GM12878 (cell line): ENCODE measurements at regions not wholly inside any gene's neighbourhood (a gene's known extent, or its start where the extent isn't known, plus 50 kb on each side); places are given as distances from the start of the nearest gene placed in this dataset.

Experiments
- ATAC-seq: fragments of 200-7000 bp; cut with Tn5 transposase; 3 replicates; pipeline ENCODE4 v1.9.1; 2020; ENCODE audit warnings: mild to moderate bottlenecking, moderate library complexity
- BruUV-seq: library from RNA; stranded (reverse); fragments of 400-500 nt; replicated peaks from 2 replicates; lab custom pipeline; 2021; lab: Mats Ljungman, UMichigan
- CTCF ChIA-PET: fragments of 300-600 bp; sonication (Branson Sonifier 250); formaldehyde crosslinking; extraction: SDS; loops from one replicate; lab custom pipeline; 2021; ENCODE audit warnings: inconsistent platforms; lab: Yijun Ruan, JAX
- POLR2A ChIA-PET: fragments of 350-600 bp; formaldehyde crosslinking; extraction: SDS; loops from one replicate; lab custom pipeline; 2021; ENCODE audit warnings: inconsistent platforms; lab: Charles Lee
- RAD21 ChIA-PET: fragments of 300-600 bp; sonication (Branson Sonifier 250); formaldehyde crosslinking; loops from one replicate; lab custom pipeline; 2023; ENCODE audit warnings: antibody characterized with exemption; ENCODE audit not compliant: unreplicated experiment; lab: Charles Lee
- SMC1A ChIA-PET: fragments of 300-600 bp; sonication (Branson Sonifier 250); formaldehyde crosslinking; loops from one replicate; lab custom pipeline; 2023; ENCODE audit not compliant: unreplicated experiment, uncharacterized antibody; lab: Charles Lee
- DNase-seq: peaks from one replicate; pipeline ENCODE4 v3.0.0-alpha.2; 2011; ENCODE audit warnings: low read depth, low spot score
- FAIRE-seq: peaks from 3 replicates; lab custom pipeline; 2011; peaks lifted over from hg19 to GRCh38; lab: Jason Lieb, UNC
- H2AFZ ChIP-seq: 2 replicates; pipeline ENCODE4 v1.6.0; 2011; ENCODE audit warnings: low read depth, low read length, control low read depth; ENCODE audit not compliant: control insufficient read depth
- H3K27ac ChIP-seq: 2 replicates; pipeline ENCODE4 v1.5.1; 2011; ENCODE audit warnings: control low read depth; ENCODE audit not compliant: control insufficient read depth, insufficient read depth
- H3K27me3 ChIP-seq, 2 experiments: replicated peaks in 1 of 2; 2 replicates each; pipeline versions ENCODE4 v1.6.0 to v1.6.1; 2011; ENCODE audit warnings: low read length in 1 of 2; ENCODE audit not compliant: control insufficient read depth in 2 of 2, insufficient read depth in 2 of 2
- H3K36me3 ChIP-seq, 2 experiments: 2 replicates each; pipeline ENCODE4 v1.5.1; 2011; ENCODE audit warnings: low read length in 1 of 2; ENCODE audit not compliant: control insufficient read depth in 2 of 2, insufficient read depth in 2 of 2
- H3K4me1 ChIP-seq: 2 replicates; pipeline ENCODE4 v1.6.1; 2011; ENCODE audit warnings: mild to moderate bottlenecking, low read length, moderate library complexity, mixed read lengths; ENCODE audit not compliant: control insufficient read depth, insufficient read depth
- H3K4me2 ChIP-seq: 2 replicates; pipeline ENCODE4 v1.6.0; 2011; ENCODE audit warnings: control low read depth; ENCODE audit not compliant: control insufficient read depth, insufficient read depth
- H3K4me3 ChIP-seq: fragments of 200-600 bp; sonication (generic); 2 replicates; pipeline ENCODE4 v1.5.1; 2016
- H3K79me2 ChIP-seq: 2 replicates; pipeline ENCODE4 v1.6.0; 2011; ENCODE audit warnings: low read length; ENCODE audit not compliant: control insufficient read depth, insufficient read depth
- H3K9ac ChIP-seq: 2 replicates; pipeline ENCODE4 v1.8.0; 2011; ENCODE audit warnings: low read length, control low read depth, mixed read lengths; ENCODE audit not compliant: control insufficient read depth, insufficient read depth
- H3K9me3 ChIP-seq: replicated peaks from 3 replicates; pipeline ENCODE4 v1.5.1; 2011; ENCODE audit warnings: mild to moderate bottlenecking, low read length; ENCODE audit not compliant: control insufficient read depth, insufficient read depth
- H4K20me1 ChIP-seq: 2 replicates; pipeline ENCODE4 v1.6.0; 2011; ENCODE audit not compliant: control insufficient read depth, insufficient read depth
- ASH2L ChIP-seq: fragments of 300-600, 200-600 bp; sonication (generic); IDR thresholded peaks from 2 replicates; pipeline ENCODE4 v1.6.1; 2017; ENCODE audit warnings: low read depth, mild to moderate bottlenecking, borderline replicate concordance
- CHD2 ChIP-seq: IDR thresholded peaks from 2 replicates; pipeline ENCODE4 v1.6.1; 2011; ENCODE audit warnings: low read depth, low read length, improper control_type of control experiment, borderline replicate concordance
- EED ChIP-seq: sonication (generic); IDR thresholded peaks from 2 replicates; pipeline ENCODE4 v1.6.1; 2016; ENCODE audit warnings: antibody characterized with exemption, low read depth
- EP300 ChIP-seq, 2 experiments: fragments of 150-350 bp in 1 of 2; IDR thresholded peaks; 2 replicates each; pipeline ENCODE4 v1.6.1; 2011 to 2012; ENCODE audit warnings: low read depth in 2 of 2, low read length in 2 of 2, borderline replicate concordance in 1 of 2, improper control_type of control experiment in 1 of 2, inconsistent platforms in 1 of 2; ENCODE audit not compliant: control insufficient read depth in 1 of 2
- IKZF1 ChIP-seq: fragments of 450-650 bp; conservative IDR thresholded peaks from 2 replicates; pipeline ENCODE4 v1.6.1; 2017; ENCODE audit warnings: antibody characterized with exemption, mild to moderate bottlenecking
- MXI1 ChIP-seq: fragments of 150-350 bp; IDR thresholded peaks from 2 replicates; pipeline ENCODE4 v1.6.1; 2011; ENCODE audit warnings: low read depth, mild to moderate bottlenecking, inconsistent platforms, low read length, improper control_type of control experiment
- NFYA ChIP-seq: IDR thresholded peaks from 2 replicates; pipeline ENCODE4 v1.6.1; 2011; ENCODE audit warnings: low read depth, mild to moderate bottlenecking, low read length, improper control_type of control experiment, borderline replicate concordance
- NRF1 ChIP-seq: conservative IDR thresholded peaks from 2 replicates; pipeline ENCODE4 v1.6.1; 2011; ENCODE audit warnings: mild to moderate bottlenecking, low read depth, low read length, improper control_type of control experiment
- SP1 ChIP-seq: IDR thresholded peaks from one replicate; pipeline ENCODE4 v1.6.1; 2011; ENCODE audit warnings: low read depth, low read length
- SUPT20H ChIP-seq: IDR thresholded peaks from 2 replicates; pipeline ENCODE4 v1.6.1; 2011; ENCODE audit warnings: low read depth, mild to moderate bottlenecking, low read length, moderate library complexity, borderline replicate concordance; ENCODE audit not compliant: control insufficient read depth
- SUZ12 ChIP-seq: fragments of 200-600 bp; sonication (generic); IDR thresholded peaks from one replicate; pipeline ENCODE4 v1.6.1; 2018; ENCODE audit warnings: antibody characterized with exemption, mild to moderate bottlenecking; ENCODE audit not compliant: unreplicated experiment
- TARDBP ChIP-seq: IDR thresholded peaks from 2 replicates; pipeline ENCODE4 v1.6.1; 2016; ENCODE audit warnings: borderline replicate concordance
- WGBS: methylation state at CpG from one replicate; pipeline ENCODE4 v1.1.6; 2016; ENCODE audit warnings: low lambda C conversion rate; ENCODE audit not compliant: insufficient replicate concordance, insufficient coverage; ENCODE audit errors: missing lambda C conversion rate; 5-methylcytosine and 5-hydroxymethylcytosine counted together
- in situ Hi-C: fragments of 300-500 bp; cut with MboI; formaldehyde crosslinking; loops from 9 replicates; pipeline ENCODE4 v1.14.3; 2018; ENCODE audit warnings: mixed read lengths
- intact Hi-C: fragments of 100-400 bp; cut with micrococcal nuclease; formaldehyde crosslinking; loops from one replicate; pipeline ENCODE4 v1.14.2; 2022; ENCODE audit not compliant: unreplicated experiment
- TF ChIP-seq, protein P1 (sequence below): fragments of 450-650 bp; formaldehyde crosslinking; IDR thresholded peaks from 2 replicates; pipeline ENCODE4 v1.4.0; 2020; ENCODE audit warnings: mild to moderate bottlenecking, moderate library complexity
- TF ChIP-seq, protein P2 (sequence below): IDR thresholded peaks from 2 replicates; pipeline ENCODE4 v1.6.1; 2011; ENCODE audit warnings: low read depth, low read length, improper control_type of control experiment, borderline replicate concordance
- TF ChIP-seq, protein P3 (sequence below): fragments of 150-350 bp; IDR thresholded peaks from 2 replicates; pipeline ENCODE4 v1.6.1; 2014; ENCODE audit warnings: mild to moderate bottlenecking, low read depth, low read length
- TF ChIP-seq, protein P4 (sequence below), 3 experiments: IDR thresholded peaks in 2 of 3; conservative IDR thresholded peaks in 1 of 3; 2 replicates each; pipeline ENCODE4 v1.5.1; 2011; ENCODE audit warnings: low read depth in 3 of 3, low read length in 3 of 3, mild to moderate bottlenecking in 3 of 3, control low read depth in 2 of 3, moderate library complexity in 2 of 3, inconsistent platforms in 1 of 3, mixed read lengths in 1 of 3; ENCODE audit not compliant: control insufficient read depth in 2 of 3, insufficient read depth in 1 of 3; ENCODE audit errors: extremely low read depth in 1 of 3

DNA sequence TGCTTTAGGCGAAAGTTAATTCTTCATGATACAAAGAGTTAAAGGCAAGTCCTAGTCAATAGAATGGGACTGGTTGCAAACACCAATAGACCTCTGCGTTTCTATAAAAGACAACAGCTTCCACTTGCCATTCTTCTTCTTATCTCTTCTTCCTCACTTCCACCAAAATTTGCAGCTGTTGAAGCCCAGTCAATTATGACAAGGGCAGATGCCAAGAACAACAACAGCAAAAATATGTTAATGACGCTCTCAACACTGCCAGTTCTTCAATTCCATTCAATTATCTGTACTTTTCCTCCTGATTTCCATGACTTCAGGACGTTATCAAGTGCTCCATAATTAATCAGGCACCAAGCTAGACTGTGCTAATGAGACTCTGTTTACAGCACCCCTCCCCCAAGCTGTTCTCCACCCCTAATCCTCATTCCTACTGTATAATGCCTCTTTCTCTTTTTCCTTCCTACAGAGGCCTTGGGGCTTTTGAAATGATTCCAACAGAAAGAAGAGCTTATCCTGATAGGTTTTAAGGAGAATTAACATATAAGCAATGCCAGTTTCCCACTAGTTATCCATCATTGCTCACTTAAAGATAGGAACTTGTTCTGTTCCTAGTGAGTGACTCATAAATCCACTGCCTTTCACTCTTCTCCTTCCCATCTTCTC, 1160.5 kb downstream of the IGSF11 start:
- BruUV-seq = no TSS peak
- no peak for TF ChIP-seq ASH2L
- TF ChIP-seq MXI1 = no peak
- TF ChIP-seq SP1 = no peak
- TF ChIP-seq NFYA = no peak
- TF ChIP-seq, protein P1, sequence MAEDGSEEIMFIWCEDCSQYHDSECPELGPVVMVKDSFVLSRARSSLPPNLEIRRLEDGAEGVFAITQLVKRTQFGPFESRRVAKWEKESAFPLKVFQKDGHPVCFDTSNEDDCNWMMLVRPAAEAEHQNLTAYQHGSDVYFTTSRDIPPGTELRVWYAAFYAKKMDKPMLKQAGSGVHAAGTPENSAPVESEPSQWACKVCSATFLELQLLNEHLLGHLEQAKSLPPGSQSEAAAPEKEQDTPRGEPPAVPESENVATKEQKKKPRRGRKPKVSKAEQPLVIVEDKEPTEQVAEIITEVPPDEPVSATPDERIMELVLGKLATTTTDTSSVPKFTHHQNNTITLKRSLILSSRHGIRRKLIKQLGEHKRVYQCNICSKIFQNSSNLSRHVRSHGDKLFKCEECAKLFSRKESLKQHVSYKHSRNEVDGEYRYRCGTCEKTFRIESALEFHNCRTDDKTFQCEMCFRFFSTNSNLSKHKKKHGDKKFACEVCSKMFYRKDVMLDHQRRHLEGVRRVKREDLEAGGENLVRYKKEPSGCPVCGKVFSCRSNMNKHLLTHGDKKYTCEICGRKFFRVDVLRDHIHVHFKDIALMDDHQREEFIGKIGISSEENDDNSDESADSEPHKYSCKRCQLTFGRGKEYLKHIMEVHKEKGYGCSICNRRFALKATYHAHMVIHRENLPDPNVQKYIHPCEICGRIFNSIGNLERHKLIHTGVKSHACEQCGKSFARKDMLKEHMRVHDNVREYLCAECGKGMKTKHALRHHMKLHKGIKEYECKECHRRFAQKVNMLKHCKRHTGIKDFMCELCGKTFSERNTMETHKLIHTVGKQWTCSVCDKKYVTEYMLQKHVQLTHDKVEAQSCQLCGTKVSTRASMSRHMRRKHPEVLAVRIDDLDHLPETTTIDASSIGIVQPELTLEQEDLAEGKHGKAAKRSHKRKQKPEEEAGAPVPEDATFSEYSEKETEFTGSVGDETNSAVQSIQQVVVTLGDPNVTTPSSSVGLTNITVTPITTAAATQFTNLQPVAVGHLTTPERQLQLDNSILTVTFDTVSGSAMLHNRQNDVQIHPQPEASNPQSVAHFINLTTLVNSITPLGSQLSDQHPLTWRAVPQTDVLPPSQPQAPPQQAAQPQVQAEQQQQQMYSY (CRISPR knock-in tag) = no peak
- no peak for TF ChIP-seq TARDBP
- no peak for TF ChIP-seq CHD2
- TF ChIP-seq, protein P2, sequence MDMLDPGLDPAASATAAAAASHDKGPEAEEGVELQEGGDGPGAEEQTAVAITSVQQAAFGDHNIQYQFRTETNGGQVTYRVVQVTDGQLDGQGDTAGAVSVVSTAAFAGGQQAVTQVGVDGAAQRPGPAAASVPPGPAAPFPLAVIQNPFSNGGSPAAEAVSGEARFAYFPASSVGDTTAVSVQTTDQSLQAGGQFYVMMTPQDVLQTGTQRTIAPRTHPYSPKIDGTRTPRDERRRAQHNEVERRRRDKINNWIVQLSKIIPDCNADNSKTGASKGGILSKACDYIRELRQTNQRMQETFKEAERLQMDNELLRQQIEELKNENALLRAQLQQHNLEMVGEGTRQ = no peak
- TF ChIP-seq, protein P3, sequence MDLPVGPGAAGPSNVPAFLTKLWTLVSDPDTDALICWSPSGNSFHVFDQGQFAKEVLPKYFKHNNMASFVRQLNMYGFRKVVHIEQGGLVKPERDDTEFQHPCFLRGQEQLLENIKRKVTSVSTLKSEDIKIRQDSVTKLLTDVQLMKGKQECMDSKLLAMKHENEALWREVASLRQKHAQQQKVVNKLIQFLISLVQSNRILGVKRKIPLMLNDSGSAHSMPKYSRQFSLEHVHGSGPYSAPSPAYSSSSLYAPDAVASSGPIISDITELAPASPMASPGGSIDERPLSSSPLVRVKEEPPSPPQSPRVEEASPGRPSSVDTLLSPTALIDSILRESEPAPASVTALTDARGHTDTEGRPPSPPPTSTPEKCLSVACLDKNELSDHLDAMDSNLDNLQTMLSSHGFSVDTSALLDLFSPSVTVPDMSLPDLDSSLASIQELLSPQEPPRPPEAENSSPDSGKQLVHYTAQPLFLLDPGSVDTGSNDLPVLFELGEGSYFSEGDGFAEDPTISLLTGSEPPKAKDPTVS = no peak
- no peak for TF ChIP-seq NRF1
- TF ChIP-seq, protein P4, sequence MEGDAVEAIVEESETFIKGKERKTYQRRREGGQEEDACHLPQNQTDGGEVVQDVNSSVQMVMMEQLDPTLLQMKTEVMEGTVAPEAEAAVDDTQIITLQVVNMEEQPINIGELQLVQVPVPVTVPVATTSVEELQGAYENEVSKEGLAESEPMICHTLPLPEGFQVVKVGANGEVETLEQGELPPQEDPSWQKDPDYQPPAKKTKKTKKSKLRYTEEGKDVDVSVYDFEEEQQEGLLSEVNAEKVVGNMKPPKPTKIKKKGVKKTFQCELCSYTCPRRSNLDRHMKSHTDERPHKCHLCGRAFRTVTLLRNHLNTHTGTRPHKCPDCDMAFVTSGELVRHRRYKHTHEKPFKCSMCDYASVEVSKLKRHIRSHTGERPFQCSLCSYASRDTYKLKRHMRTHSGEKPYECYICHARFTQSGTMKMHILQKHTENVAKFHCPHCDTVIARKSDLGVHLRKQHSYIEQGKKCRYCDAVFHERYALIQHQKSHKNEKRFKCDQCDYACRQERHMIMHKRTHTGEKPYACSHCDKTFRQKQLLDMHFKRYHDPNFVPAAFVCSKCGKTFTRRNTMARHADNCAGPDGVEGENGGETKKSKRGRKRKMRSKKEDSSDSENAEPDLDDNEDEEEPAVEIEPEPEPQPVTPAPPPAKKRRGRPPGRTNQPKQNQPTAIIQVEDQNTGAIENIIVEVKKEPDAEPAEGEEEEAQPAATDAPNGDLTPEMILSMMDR (IDR thresholded peaks at IDR 0.05 in 2 of 3, conservative IDR thresholded peaks at IDR 0.05 in 1 of 3; ENCODE audit: control insufficient read depth in 2 of 3, extremely low read depth in 1 of 3, insufficient read depth in 1 of 3, low read depth in 3 of 3, low read length in 3 of 3) = no peak
- no peak for TF ChIP-seq SUZ12
- TF ChIP-seq IKZF1 = no peak
- TF ChIP-seq EED = no peak
- TF ChIP-seq SUPT20H = no peak
- TF ChIP-seq EP300 (IDR thresholded peaks at IDR 0.05; ENCODE audit: borderline replicate concordance in 1 of 2, control insufficient read depth in 1 of 2, low read depth in 2 of 2, low read length in 2 of 2) = no peak

More for the DNA sequence above, 1160.5 kb downstream of the IGSF11 start:
- DNase-seq (no peak), FAIRE-seq (no peak), ATAC-seq (no peak)
- no peaks in the 10 kb centered on the region for H3K79me2 ChIP-seq
- H2AFZ ChIP-seq = no peak overlapping the region
- H3K4me1 ChIP-seq = no peaks in the 10 kb centered on the region
- ChIA-PET RAD21 (no interaction called here), POLR2A (no interaction called here), CTCF (no interaction called here), SMC1A (interaction anchor here (1.0 to 1.4 kb wide), 2 partner anchors 19 to 1043 kb away, joined by 3 read pairs; no protein-coding TSS in a partner anchor)
- H4K20me1 ChIP-seq = no peaks in the 10 kb centered on the region
- WGBS = 6% methylated on average over 4 of the region's 4 CpGs
- no peak overlapping the region for H3K4me3 ChIP-seq
- intact Hi-C loops (no loop called here), in situ Hi-C loops (no loop called here)
- no peaks in the 10 kb centered on the region for H3K27me3 ChIP-seq
- no peak overlapping the region for H3K27ac ChIP-seq
- H3K9me3 ChIP-seq = no peaks in the 10 kb centered on the region
- no peak overlapping the region for H3K9ac ChIP-seq
- H3K4me2 ChIP-seq = no peak overlapping the region
- no peaks in the 10 kb centered on the region for H3K36me3 ChIP-seq
